Naive thymus-derived CD4-positive, alpha-beta T cell (primary cell): ENCODE measurements at regions not wholly inside any gene's neighbourhood (a gene's known extent, or its start where the extent isn't known, plus 50 kb on each side); places are given as distances from the start of the nearest gene placed in this dataset.

Experiments used
- ATAC-seq: fragments of 150-1000 bp; cut with Tn5 transposase; 2 replicates; pipeline ENCODE4 v1.10.0; 2021; ENCODE audit warnings: mild to moderate bottlenecking, moderate library complexity
- CTCF ChIA-PET: fragments of 350-600 bp; sonication (Branson Sonifier 250); formaldehyde crosslinking; loops from one replicate; lab custom pipeline; 2021; ENCODE audit warnings: antibody characterized with exemption; lab: Charles Lee
- POLR2A ChIA-PET: fragments of 350-600 bp; sonication (Branson Sonifier 250); formaldehyde crosslinking; loops from one replicate; lab custom pipeline; 2021; ENCODE audit warnings: antibody characterized with exemption, inconsistent platforms; lab: Charles Lee
- DNase-seq, 9 donors: peaks; one replicate each; pipeline versions ENCODE4 v3.0.0 to v3.0.0-alpha.2; 2020 to 2022; ENCODE audit warnings: mixed read lengths in 1 of 9
- H3K27ac ChIP-seq: one replicate; pipeline ENCODE4 v1.7.0; 2013; ENCODE audit warnings: mild to moderate bottlenecking, low read depth, low read length, moderate library complexity
- H3K27me3 ChIP-seq, 2 donors: one replicate each; pipeline ENCODE4 v1.7.0; 2013; ENCODE audit warnings: low read length in 2 of 2, mild to moderate bottlenecking in 2 of 2, moderate library complexity in 2 of 2; ENCODE audit not compliant: control insufficient read depth in 2 of 2, insufficient read depth in 2 of 2
- H3K36me3 ChIP-seq, 3 experiments: 1 replicate in 2 of 3; 2 replicates in 1 of 3; pipeline ENCODE4 v1.7.0; 2013; ENCODE audit warnings: low read length in 3 of 3, mild to moderate bottlenecking in 3 of 3, moderate library complexity in 1 of 3; ENCODE audit not compliant: insufficient read depth in 3 of 3, control insufficient read depth in 2 of 3
- H3K4me1 ChIP-seq, 2 donors: one replicate each; pipeline ENCODE4 v1.7.0; 2013; ENCODE audit warnings: low read length in 2 of 2, mild to moderate bottlenecking in 2 of 2, moderate library complexity in 1 of 2; ENCODE audit not compliant: control insufficient read depth in 2 of 2, insufficient read depth in 2 of 2
- H3K4me3 ChIP-seq: 2 replicates; pipeline ENCODE4 v1.7.0; 2013; ENCODE audit warnings: mild to moderate bottlenecking, low read length
- H3K9me3 ChIP-seq, 3 experiments: 1 replicate in 2 of 3; 2 replicates in 1 of 3; pipeline ENCODE4 v1.7.0; 2013; ENCODE audit warnings: low read length in 3 of 3; ENCODE audit not compliant: control insufficient read depth in 2 of 3
- H3K27ac Mint-ChIP-seq, 9 donors: one replicate each; pipeline ENCODE4 v1.8.0; 2020 to 2022; ENCODE audit warnings: mixed read lengths in 9 of 9, mild to moderate bottlenecking in 8 of 9, moderate library complexity in 5 of 9, inconsistent platforms in 2 of 9
- H3K27me3 Mint-ChIP-seq, 5 donors: one replicate each; pipeline ENCODE4 v1.8.0; 2021 to 2022; ENCODE audit warnings: mixed read lengths in 5 of 5, mild to moderate bottlenecking in 1 of 5
- H3K36me3 Mint-ChIP-seq, 5 donors: one replicate each; pipeline ENCODE4 v1.8.0; 2020 to 2022; ENCODE audit warnings: mixed read lengths in 5 of 5, mild to moderate bottlenecking in 3 of 5, inconsistent platforms in 1 of 5
- H3K4me1 Mint-ChIP-seq, 7 donors: one replicate each; pipeline ENCODE4 v1.8.0; 2020 to 2022; ENCODE audit warnings: mixed read lengths in 7 of 7, mild to moderate bottlenecking in 3 of 7, inconsistent platforms in 1 of 7
- H3K4me3 Mint-ChIP-seq, 10 donors: one replicate each; pipeline ENCODE4 v1.8.0; 2020 to 2022; ENCODE audit warnings: mild to moderate bottlenecking in 10 of 10, mixed read lengths in 10 of 10, moderate library complexity in 6 of 10, inconsistent platforms in 2 of 10
- H3K9me3 Mint-ChIP-seq, 11 donors: one replicate each; pipeline ENCODE4 v1.8.0; 2020 to 2022; ENCODE audit warnings: mixed read lengths in 11 of 11, mild to moderate bottlenecking in 4 of 11, inconsistent platforms in 1 of 11, moderate library complexity in 1 of 11
- intact Hi-C, 2 donors: fragments of 100-400 bp; cut with micrococcal nuclease; formaldehyde crosslinking; loops; one replicate each; pipeline ENCODE4 v1.15.1; 2023

GRCh38 chr3:71951842-71952241, 166.9 kb upstream of the PROK2 start:
- Mint-ChIP-seq H3K4me1 (peaks cover 0 to 20% (median 7%) of the 10 kb centered on the region in 7 donors), H3K4me3 (no peak overlapping the region), H3K27me3 (peaks cover 0 to 4% (median 0%) of the 10 kb centered on the region in 5 donors), H3K9me3 (no peaks in the 10 kb centered on the region), H3K27ac (no peak overlapping the region), H3K36me3 (no peaks in the 10 kb centered on the region)
- ChIA-PET CTCF (interaction anchor here (0.5 kb wide), 1 partner anchor 316 kb away, joined by 4 read pairs; no protein-coding TSS in a partner anchor), POLR2A (no interaction called here)
- Histone ChIP-seq H3K9me3 (no peaks in the 10 kb centered on the region), H3K27me3 (no peaks in the 10 kb centered on the region), H3K27ac (no peak overlapping the region), H3K4me3 (no peak overlapping the region), H3K36me3 (no peaks in the 10 kb centered on the region), H3K4me1 (no peaks in the 10 kb centered on the region)
- DNase-seq (no peak), ATAC-seq (no peak)
- intact Hi-C loops, result loop anchor here (10.0 kb wide), 3 partner anchors 493 to 1133 kb away; partner anchors contain the start of gene RYBP (in 1 of the 2)

- peaks cover 0 to 15% (median 7%) of the 10 kb centered on the region in 7 donors for H3K4me1 Mint-ChIP-seq
- DNase-seq (no peak), ATAC-seq (no peak)
- H3K27me3 Mint-ChIP-seq, result peaks cover 0 to 4% (median 0%) of the 10 kb centered on the region in 5 donors
- ChIA-PET CTCF (no interaction called here), POLR2A (no interaction called here)
- H3K36me3 ChIP-seq, result no peaks in the 10 kb centered on the region
- H3K4me1 ChIP-seq, result no peaks in the 10 kb centered on the region
- no peak overlapping the region for H3K4me3 Mint-ChIP-seq
- no peak overlapping the region for H3K4me3 ChIP-seq
- no peaks in the 10 kb centered on the region for H3K36me3 Mint-ChIP-seq
- no peak overlapping the region for H3K27ac Mint-ChIP-seq
- intact Hi-C loops, result loop anchor here (10.0 kb wide), 3 partner anchors 493 to 1133 kb away; partner anchors contain the start of gene RYBP (in 1 of the 2)
- no peak overlapping the region for H3K27ac ChIP-seq
- no peaks in the 10 kb centered on the region for H3K27me3 ChIP-seq
- H3K9me3 Mint-ChIP-seq, result peaks cover 0 to 2% (median 0%) of the 10 kb centered on the region in 11 donors
- H3K9me3 ChIP-seq, result no peaks in the 10 kb centered on the region
Measured at GRCh38 chr3:71951361-71951760, 166.4 kb upstream of the PROK2 start.

GRCh38 chr3:71949442-71949841, 164.5 kb upstream of the PROK2 start:
- H3K4me1 Mint-ChIP-seq, result peaks cover 0 to 6% (median 0%) of the 10 kb centered on the region in 7 donors
- no peaks in the 10 kb centered on the region for H3K36me3 Mint-ChIP-seq
- Histone ChIP-seq H3K36me3 (no peaks in the 10 kb centered on the region), H3K27ac (no peak overlapping the region), H3K4me3 (no peak overlapping the region), H3K4me1 (no peaks in the 10 kb centered on the region), H3K9me3 (no peaks in the 10 kb centered on the region), H3K27me3 (no peaks in the 10 kb centered on the region)
- CTCF ChIA-PET, result interaction anchor here (1.1 kb wide), 1 partner anchor 13 kb away, joined by 3 read pairs; no protein-coding TSS in a partner anchor
- intact Hi-C loops, result no loop called here
- H3K27me3 Mint-ChIP-seq, result peaks cover 0 to 4% (median 3%) of the 10 kb centered on the region in 5 donors
- H3K4me3 Mint-ChIP-seq, result no peak overlapping the region
- no peak for DNase-seq
- peaks cover 0 to 2% (median 0%) of the 10 kb centered on the region in 11 donors for H3K9me3 Mint-ChIP-seq
- POLR2A ChIA-PET, result no interaction called here
- ATAC-seq, result no peak
- H3K27ac Mint-ChIP-seq, result no peak overlapping the region

GRCh38 chr3:71944482-71945065, 159.6 kb upstream of the PROK2 start:
- Histone ChIP-seq H3K27me3 (no peaks in the 10 kb centered on the region), H3K4me3 (no peak overlapping the region), H3K9me3 (no peaks in the 10 kb centered on the region), H3K4me1 (no peaks in the 10 kb centered on the region), H3K36me3 (no peaks in the 10 kb centered on the region), H3K27ac (no peak overlapping the region)
- no peak overlapping the region for H3K4me3 Mint-ChIP-seq
- peaks cover 0 to 8% (median 3%) of the 10 kb centered on the region in 11 donors for H3K9me3 Mint-ChIP-seq
- POLR2A ChIA-PET, result no interaction called here
- DNase-seq, result no peak
- CTCF ChIA-PET, result no interaction called here
- ATAC-seq, result no peak
- no peaks in the 10 kb centered on the region for H3K36me3 Mint-ChIP-seq
- peaks cover 0 to 18% (median 4%) of the 10 kb centered on the region in 5 donors for H3K27me3 Mint-ChIP-seq
- intact Hi-C loops, result no loop called here
- H3K4me1 Mint-ChIP-seq, result no peaks in the 10 kb centered on the region
- H3K27ac Mint-ChIP-seq, result no peak overlapping the region

- Histone ChIP-seq H3K4me1 (no peaks in the 10 kb centered on the region), H3K4me3 (no peak overlapping the region), H3K36me3 (no peaks in the 10 kb centered on the region), H3K27me3 (no peaks in the 10 kb centered on the region), H3K9me3 (no peaks in the 10 kb centered on the region), H3K27ac (no peak overlapping the region)
- ChIA-PET POLR2A (no interaction called here), CTCF (no interaction called here)
- intact Hi-C loops, result no loop called here
- Mint-ChIP-seq H3K27me3 (peaks cover 0 to 22% (median 4%) of the 10 kb centered on the region in 5 donors), H3K4me1 (no peaks in the 10 kb centered on the region), H3K9me3 (peaks cover 0 to 8% (median 3%) of the 10 kb centered on the region in 11 donors), H3K4me3 (no peak overlapping the region), H3K36me3 (no peaks in the 10 kb centered on the region), H3K27ac (no peak overlapping the region)
- DNase-seq (no peak), ATAC-seq (no peak)
Measured at GRCh38 chr3:71942432-71943187, 157.7 kb upstream of the PROK2 start.

- Mint-ChIP-seq H3K9me3 (peaks cover 0 to 8% (median 1%) of the 10 kb centered on the region in 11 donors), H3K36me3 (no peaks in the 10 kb centered on the region), H3K27ac (no peak overlapping the region), H3K4me3 (no peak overlapping the region), H3K27me3 (peaks cover 0 to 25% (median 0%) of the 10 kb centered on the region in 5 donors), H3K4me1 (no peaks in the 10 kb centered on the region)
- no peaks in the 10 kb centered on the region for H3K9me3 ChIP-seq
- H3K4me3 ChIP-seq, result no peak overlapping the region
- ChIA-PET CTCF (no interaction called here), POLR2A (no interaction called here)
- H3K4me1 ChIP-seq, result no peaks in the 10 kb centered on the region
- H3K27me3 ChIP-seq, result no peaks in the 10 kb centered on the region
- H3K36me3 ChIP-seq, result no peaks in the 10 kb centered on the region
- no peak overlapping the region for H3K27ac ChIP-seq
- DNase-seq, result no peak
- ATAC-seq, result no peak
- intact Hi-C loops, result no loop called here
Measured at GRCh38 chr3:71940486-71940885, 155.5 kb upstream of the PROK2 start.
